Tongue (tissue), 1 donor: ENCODE measurements at regions not wholly inside any gene's neighbourhood (a gene's known extent, or its start where the extent isn't known, plus 50 kb on each side); places are given as distances from the start of the nearest gene placed in this dataset.
"Not testable (repeated sequence)": the region's sequence is repeated elsewhere in the genome, so short reads cannot be mapped to it uniquely, and the experiment has no call there.

Experiments
- DNase-seq: peaks from one replicate; pipeline ENCODE4 v3.0.0-alpha.2; 2015

GRCh38 chr1:38746941-38747600 is 112.5 kb downstream of the RRAGC start:
- no peak for DNase-seq

GRCh38 chr1:38746402-38746935 is 113.1 kb downstream of the RRAGC start:
- no peak for DNase-seq

- DNase-seq = no peak
Measured at GRCh38 chr1:38745476-38746401, 113.8 kb downstream of the RRAGC start.

- no peak for DNase-seq
Measured at GRCh38 chr1:38744452-38745350, 114.9 kb downstream of the RRAGC start.

- no peak for DNase-seq
Measured at GRCh38 chr1:38743184-38743583, 116.4 kb downstream of the RRAGC start.

GRCh38 chr1:38741341-38741740 is 118.2 kb downstream of the RRAGC start:
- peak; percentile 6 for DNase-seq

GRCh38 chr1:38740487-38740886 is 119.1 kb downstream of the RRAGC start:
- peak; percentile 44 for DNase-seq

GRCh38 chr1:38738207-38738606 is 121.4 kb downstream of the RRAGC start:
- DNase-seq = no peak

GRCh38 chr1:38736399-38736798 is 123.2 kb downstream of the RRAGC start:
- no peak for DNase-seq

- DNase-seq = no peak
Measured at GRCh38 chr1:38735651-38736161, 123.9 kb downstream of the RRAGC start.

- DNase-seq = no peak
Measured at GRCh38 chr1:38733761-38734160, 125.8 kb downstream of the RRAGC start.

GRCh38 chr1:38730511-38731397 is 128.8 kb downstream of the RRAGC start:
- no peak for DNase-seq

GRCh38 chr1:38728585-38728908 is 131.0 kb downstream of the RRAGC start:
- peak; percentile 13 for DNase-seq

- peak; percentile 49 for DNase-seq
Measured at GRCh38 chr1:38727684-38728584, 131.6 kb downstream of the RRAGC start.

- not testable (repeated sequence) for DNase-seq
Measured at GRCh38 chr1:38725321-38725961, 134.1 kb downstream of the RRAGC start.

GRCh38 chr1:38724160-38725131 is 135.1 kb downstream of the RRAGC start:
- DNase-seq = no peak

GRCh38 chr1:38721816-38722215 is 137.8 kb downstream of the RRAGC start:
- DNase-seq = no peak

- no peak for DNase-seq
Measured at GRCh38 chr1:38719880-38720279, 139.7 kb downstream of the RRAGC start.
